Loucy (cell line): ENCODE measurements at regions not wholly inside any gene's neighbourhood (a gene's known extent, or its start where the extent isn't known, plus 50 kb on each side); places are given as distances from the start of the nearest gene placed in this dataset.

Experiments
- CTCF ChIP-seq: fragments of 200-600 bp; sonication (generic); conservative IDR thresholded peaks from 2 replicates; pipeline ENCODE4 v1.5.1; 2014; ENCODE audit warnings: mild to moderate bottlenecking, antibody characterized with exemption, low read length
- EZH2phosphoT487 ChIP-seq: fragments of 200-600 bp; IDR thresholded peaks from 2 replicates; pipeline ENCODE4 v1.6.1; 2018; ENCODE audit warnings: antibody characterized with exemption, mild to moderate bottlenecking, moderate library complexity, borderline replicate concordance

DNA sequence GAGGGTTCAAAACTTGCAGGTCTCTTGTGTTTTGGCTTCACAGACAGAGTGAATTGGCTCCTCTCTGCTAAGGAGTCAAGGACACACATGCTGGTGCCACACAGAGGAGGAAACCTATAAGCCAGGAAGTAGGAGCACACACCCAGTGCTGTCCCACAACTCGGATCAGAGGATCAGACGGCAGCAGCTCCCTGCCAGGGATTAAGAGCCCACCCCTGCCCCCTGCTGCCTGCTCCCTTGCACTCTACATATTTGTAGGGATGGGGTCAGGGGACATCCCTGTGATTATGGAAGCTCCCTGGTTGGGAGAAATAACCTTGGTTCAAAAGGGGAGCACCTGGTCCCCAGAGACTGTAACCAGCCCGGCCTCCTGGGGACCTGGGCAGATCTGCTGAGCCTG is 77.5 kb upstream of the CLDN10 start:
- TF ChIP-seq CTCF (no peak), EZH2phosphoT487 (no peak)
